NB4 (cell line): ENCODE measurements at regions not wholly inside any gene's neighbourhood (a gene's known extent, or its start where the extent isn't known, plus 50 kb on each side); places are given as distances from the start of the nearest gene placed in this dataset.

Source experiments
- CTCF ChIP-seq: IDR thresholded peaks from one replicate; pipeline ENCODE4 v1.5.1; 2012; ENCODE audit warnings: low read depth, low read length
- POLR2A ChIP-seq: IDR thresholded peaks from 2 replicates; pipeline ENCODE4 v1.6.1; 2011; ENCODE audit warnings: mild to moderate bottlenecking; ENCODE audit not compliant: insufficient read length; ENCODE audit errors: extremely low read depth

GRCh38 chr10:78664929-78665553 lies 403.7 kb upstream of the ZMIZ1 start:
- peak; percentile 70 for TF ChIP-seq CTCF
- no peak for TF ChIP-seq POLR2A
